Neural cell (in vitro differentiated cells): ENCODE measurements at regions not wholly inside any gene's neighbourhood (a gene's known extent, or its start where the extent isn't known, plus 50 kb on each side); places are given as distances from the start of the nearest gene placed in this dataset.

ENCODE experiments used
- CTCF ChIP-seq: fragments of 450-650 bp; IDR thresholded peaks from 2 replicates; pipeline ENCODE4 v1.5.1; 2014; ENCODE audit warnings: antibody characterized with exemption, mild to moderate bottlenecking, moderate library complexity; ENCODE audit not compliant: poor library complexity, severe bottlenecking
- POLR2AphosphoS5 ChIP-seq: IDR thresholded peaks from 2 replicates; pipeline ENCODE4 v1.6.1; 2012
- RAD21 ChIP-seq: fragments of 450-650 bp; conservative IDR thresholded peaks from 2 replicates; pipeline ENCODE4 v1.6.1; 2014; ENCODE audit warnings: antibody characterized with exemption, mild to moderate bottlenecking, moderate library complexity

- no peak for TF ChIP-seq CTCF
- no peak for TF ChIP-seq POLR2AphosphoS5
- TF ChIP-seq RAD21: no peak
Observed at GRCh38 chr3:22632536-22632935, 570.6 kb upstream of the UBE2E2 start.
